ENCODE measurements at regions not wholly inside any gene's neighbourhood (a gene's known extent, or its start where the extent isn't known, plus 50 kb on each side); places are given as distances from the start of the nearest gene placed in this dataset.

GRCh38 chr17:68674029-68674925, 73.1 kb upstream of the FAM20A start:
- no peak for TF ChIP-seq CTCF (IDR thresholded peaks at IDR 0.05)
- no peak for TF ChIP-seq POLR2A (IDR thresholded peaks at IDR 0.05)

Measured in transverse colon (tissue), 3 donors.